ENCODE measurements at regions not wholly inside any gene's neighbourhood (a gene's known extent, or its start where the extent isn't known, plus 50 kb on each side); places are given as distances from the start of the nearest gene placed in this dataset.

DNA sequence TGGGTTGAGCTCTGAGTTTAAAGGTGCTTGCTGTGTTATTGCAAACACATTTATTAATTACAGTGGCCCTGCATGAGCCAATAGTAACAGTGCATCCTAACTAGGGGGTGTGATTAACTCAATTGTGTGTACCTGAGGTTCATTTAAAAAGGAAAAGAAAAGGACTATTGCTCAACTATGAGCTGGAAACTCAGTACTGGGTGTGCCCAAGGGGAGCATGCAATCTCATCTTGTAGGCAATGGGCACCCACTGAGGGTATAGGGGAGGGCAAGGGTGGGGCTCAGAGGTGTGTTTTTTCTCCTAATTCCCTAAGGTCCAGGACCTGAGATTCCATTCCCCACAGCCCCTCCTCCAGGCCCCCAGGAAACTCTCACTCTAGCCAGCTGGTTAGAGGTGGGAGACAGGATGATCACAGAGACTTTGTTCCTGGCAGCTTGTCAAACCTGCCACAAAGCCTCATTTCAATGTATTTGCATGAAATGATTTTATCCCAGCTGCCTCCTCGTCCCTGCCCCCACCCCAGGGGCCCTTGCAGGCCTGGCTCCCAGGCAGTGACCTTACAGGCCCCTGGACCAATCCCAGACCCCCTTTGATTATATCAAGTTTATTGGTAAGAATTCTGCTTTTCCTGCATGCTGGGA is 220.7 kb downstream of the TBC1D2B start:
- no peak overlapping the region for H3K27ac ChIP-seq
- H3K4me1 ChIP-seq: peaks cover 33% of the 10 kb centered on the region
- no peak overlapping the region for H3K9ac ChIP-seq
- no peaks in the 10 kb centered on the region for H3K9me3 ChIP-seq
- no peaks in the 10 kb centered on the region for H4K20me1 ChIP-seq
- H3K4me2 ChIP-seq: no peak overlapping the region
- no peak overlapping the region for H3K4me3 ChIP-seq
- no peaks in the 10 kb centered on the region for H3K27me3 ChIP-seq
- TF ChIP-seq Cebpa-rat (IDR thresholded peaks at IDR 0.05): no peak
- H3K36me3 ChIP-seq: no peaks in the 10 kb centered on the region

DNA sequence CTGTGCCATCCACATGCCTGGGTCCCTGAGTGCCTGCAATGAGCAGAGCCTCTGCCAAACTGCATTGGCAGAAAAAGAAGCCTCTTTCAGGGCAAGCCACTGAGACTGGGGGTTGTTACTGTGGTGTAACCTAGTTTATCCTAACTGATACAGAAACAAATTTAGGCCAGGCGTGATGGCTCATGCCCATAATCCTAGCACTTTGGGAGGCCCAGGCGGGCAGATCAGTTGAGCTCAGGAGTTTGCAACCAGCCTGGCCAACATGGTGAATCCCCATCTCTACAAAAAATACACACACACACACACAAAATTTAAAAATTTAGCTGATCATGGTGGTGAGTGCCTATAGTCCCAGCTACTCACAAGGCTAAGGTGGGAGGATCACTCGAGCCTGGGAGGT is 221.6 kb downstream of the TBC1D2B start:
- Histone ChIP-seq H3K27ac (no peak overlapping the region), H3K4me2 (no peak overlapping the region), H3K9ac (no peak overlapping the region), H3K4me1 (peaks cover 40% of the 10 kb centered on the region), H4K20me1 (no peaks in the 10 kb centered on the region), H3K4me3 (no peak overlapping the region), H3K36me3 (no peaks in the 10 kb centered on the region), H3K27me3 (no peaks in the 10 kb centered on the region), H3K9me3 (no peaks in the 10 kb centered on the region)
- TF ChIP-seq Cebpa-rat (IDR thresholded peaks at IDR 0.05): no peak

DNA sequence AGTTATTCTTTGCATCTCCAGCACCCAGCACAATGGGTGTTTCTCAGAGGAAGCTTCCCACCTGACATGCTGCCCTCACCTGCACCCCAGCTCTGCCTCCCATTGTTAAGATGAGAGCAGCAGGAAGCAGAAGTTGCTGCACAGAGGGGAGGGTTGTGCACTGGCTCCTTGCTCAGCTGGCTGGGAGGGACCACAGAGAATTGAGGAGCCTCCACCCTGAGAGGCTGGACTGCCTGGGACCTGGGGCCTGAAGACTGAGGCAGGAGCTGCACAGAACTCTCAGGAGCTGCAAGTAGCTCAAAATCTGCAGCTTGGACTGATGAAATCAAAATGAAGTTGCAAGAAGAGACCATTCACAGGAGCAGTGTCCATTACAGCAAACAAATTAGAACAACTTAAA is 222.3 kb upstream of the LINGO1 start:
- Histone ChIP-seq H3K4me1 (peaks cover 34% of the 10 kb centered on the region), H4K20me1 (no peaks in the 10 kb centered on the region), H3K9me3 (peaks cover 9% of the 10 kb centered on the region), H3K4me2 (no peak overlapping the region), H3K36me3 (no peaks in the 10 kb centered on the region), H3K4me3 (no peak overlapping the region), H3K27me3 (no peaks in the 10 kb centered on the region), H3K27ac (no peak overlapping the region), H3K9ac (no peak overlapping the region)
- TF ChIP-seq Cebpa-rat (IDR thresholded peaks at IDR 0.05): no peak

DNA sequence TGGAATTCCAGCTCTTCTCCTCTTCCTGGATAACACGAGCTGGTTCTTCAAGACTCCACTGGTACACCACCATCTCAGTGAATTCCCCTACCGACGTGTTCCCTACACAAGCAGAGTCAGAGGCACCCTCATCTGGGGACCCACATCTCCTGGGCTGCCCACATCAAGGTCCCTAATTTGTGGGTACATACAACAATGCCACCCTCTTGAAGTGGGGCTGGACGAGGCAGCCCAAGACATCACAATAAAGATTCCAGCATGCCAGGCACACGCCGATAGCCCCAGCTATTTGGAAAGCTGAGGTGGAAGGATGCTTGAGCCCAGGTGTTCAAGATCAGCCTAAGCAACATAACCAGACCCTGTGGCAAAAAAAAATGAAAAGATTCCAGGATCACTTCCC is 221.2 kb upstream of the LINGO1 start:
- no peaks in the 10 kb centered on the region for H4K20me1 ChIP-seq

DNA sequence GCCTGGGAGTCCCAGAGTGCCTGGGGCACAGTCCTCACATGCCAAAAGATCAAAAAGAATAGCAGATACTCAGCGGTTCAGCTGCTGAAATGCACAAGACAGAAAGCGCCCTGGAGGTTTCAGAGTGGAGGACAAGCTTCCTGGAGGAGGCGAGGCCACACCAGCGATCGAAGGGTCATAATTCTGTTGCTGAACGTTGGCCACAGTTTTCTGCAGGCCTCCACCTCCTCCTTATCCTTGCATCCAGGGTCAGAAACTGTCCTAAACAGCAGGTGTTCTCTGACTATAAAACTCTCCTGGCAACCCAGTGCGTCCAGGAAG is 220.3 kb upstream of the LINGO1 start:
- no peak overlapping the region for H3K4me3 ChIP-seq
- H3K27ac ChIP-seq: no peak overlapping the region
- no peaks in the 10 kb centered on the region for H3K36me3 ChIP-seq
- peaks cover 17% of the 10 kb centered on the region for H3K9me3 ChIP-seq
- H3K4me1 ChIP-seq: peaks cover 25% of the 10 kb centered on the region
- no peak overlapping the region for H3K9ac ChIP-seq
- TF ChIP-seq Cebpa-rat (IDR thresholded peaks at IDR 0.05): no peak
- H3K4me2 ChIP-seq: no peak overlapping the region
- H4K20me1 ChIP-seq: no peaks in the 10 kb centered on the region
- H3K27me3 ChIP-seq: no peaks in the 10 kb centered on the region

More for the DNA sequence above, 221.2 kb upstream of the LINGO1 start:
- no peaks in the 10 kb centered on the region for H3K36me3 ChIP-seq
- H3K9ac ChIP-seq: no peak overlapping the region
- H3K9me3 ChIP-seq: peaks cover 17% of the 10 kb centered on the region
- H3K27me3 ChIP-seq: no peaks in the 10 kb centered on the region
- H3K4me1 ChIP-seq: peaks cover 25% of the 10 kb centered on the region
- no peak overlapping the region for H3K4me3 ChIP-seq
- no peak overlapping the region for H3K27ac ChIP-seq
- no peak overlapping the region for H3K4me2 ChIP-seq
- no peak for TF ChIP-seq Cebpa-rat (IDR thresholded peaks at IDR 0.05)

DNA sequence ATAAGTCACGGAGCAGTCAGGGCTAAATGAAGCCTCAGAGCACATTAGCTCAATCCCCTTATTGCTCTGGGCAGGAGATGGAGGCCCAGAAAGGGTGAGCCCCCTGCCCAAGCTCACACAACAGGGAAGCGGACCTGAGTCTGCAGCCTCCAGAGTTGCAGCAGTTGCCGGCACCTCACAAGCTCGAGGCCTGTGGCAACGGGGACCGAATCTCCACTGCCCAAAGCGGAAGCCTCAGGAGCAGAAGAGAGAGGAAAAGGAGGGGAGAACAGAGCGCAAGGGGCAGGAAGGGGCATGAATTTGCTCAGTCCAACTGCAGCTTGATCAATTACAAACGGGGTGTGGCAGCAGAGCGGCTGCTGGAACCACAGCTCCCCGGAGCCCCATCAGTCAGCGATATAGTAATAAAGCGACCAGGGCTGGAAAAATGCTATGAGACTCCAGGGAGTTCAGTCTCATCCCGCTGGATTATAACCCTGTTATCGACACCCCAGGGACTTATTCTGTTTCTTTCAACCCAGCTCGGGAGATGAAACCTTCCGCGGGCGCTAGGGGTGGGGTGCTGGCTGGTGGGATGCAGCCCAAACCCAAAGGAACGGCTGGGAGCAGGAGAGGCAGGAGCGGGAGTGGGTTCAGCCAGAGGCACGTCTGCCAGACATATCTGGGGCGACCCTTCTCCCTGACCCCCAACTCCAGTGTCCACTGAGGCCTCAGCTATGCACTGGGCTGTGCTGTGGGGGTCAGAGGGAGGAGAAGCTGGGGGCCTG is 219.7 kb upstream of the LINGO1 start:
- H3K9ac ChIP-seq: no peak overlapping the region
- H3K36me3 ChIP-seq: no peaks in the 10 kb centered on the region
- H3K9me3 ChIP-seq: peaks cover 17% of the 10 kb centered on the region
- no peak overlapping the region for H3K27ac ChIP-seq
- H3K27me3 ChIP-seq: no peaks in the 10 kb centered on the region
- H4K20me1 ChIP-seq: no peaks in the 10 kb centered on the region
- H3K4me1 ChIP-seq: peaks cover 25% of the 10 kb centered on the region
- no peak overlapping the region for H3K4me3 ChIP-seq
- peak overlapping the region; percentile 39 for H3K4me2 ChIP-seq
- no peak for TF ChIP-seq Cebpa-rat (IDR thresholded peaks at IDR 0.05)

DNA sequence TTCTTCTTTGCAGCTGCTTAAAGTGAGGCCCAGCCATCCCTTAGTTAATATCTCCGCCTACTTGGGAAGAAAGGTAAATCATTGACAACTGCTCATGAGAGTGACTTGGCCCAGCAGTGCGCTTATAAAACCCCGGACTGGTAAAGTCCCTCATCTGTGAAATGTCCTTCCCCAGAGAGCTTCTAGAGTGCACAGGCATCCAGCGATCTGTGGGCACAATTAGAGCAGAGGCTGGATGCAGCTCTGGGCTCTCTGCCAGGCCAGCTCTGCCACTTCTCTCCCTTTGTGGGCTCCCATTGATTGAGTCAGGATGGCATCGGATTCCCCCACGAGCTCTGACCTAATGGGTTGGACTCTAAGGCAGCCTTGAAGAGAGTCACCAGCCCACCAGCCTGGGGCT is 219.0 kb upstream of the LINGO1 start:
- peak overlapping the region; percentile 39 for H3K4me2 ChIP-seq
- TF ChIP-seq Cebpa-rat (IDR thresholded peaks at IDR 0.05): no peak
- H3K27ac ChIP-seq: no peak overlapping the region
- H3K27me3 ChIP-seq: no peaks in the 10 kb centered on the region
- no peaks in the 10 kb centered on the region for H3K36me3 ChIP-seq
- H3K9me3 ChIP-seq: peaks cover 17% of the 10 kb centered on the region
- H3K4me1 ChIP-seq: peaks cover 25% of the 10 kb centered on the region
- no peak overlapping the region for H3K4me3 ChIP-seq
- H4K20me1 ChIP-seq: no peaks in the 10 kb centered on the region
- no peak overlapping the region for H3K9ac ChIP-seq

DNA sequence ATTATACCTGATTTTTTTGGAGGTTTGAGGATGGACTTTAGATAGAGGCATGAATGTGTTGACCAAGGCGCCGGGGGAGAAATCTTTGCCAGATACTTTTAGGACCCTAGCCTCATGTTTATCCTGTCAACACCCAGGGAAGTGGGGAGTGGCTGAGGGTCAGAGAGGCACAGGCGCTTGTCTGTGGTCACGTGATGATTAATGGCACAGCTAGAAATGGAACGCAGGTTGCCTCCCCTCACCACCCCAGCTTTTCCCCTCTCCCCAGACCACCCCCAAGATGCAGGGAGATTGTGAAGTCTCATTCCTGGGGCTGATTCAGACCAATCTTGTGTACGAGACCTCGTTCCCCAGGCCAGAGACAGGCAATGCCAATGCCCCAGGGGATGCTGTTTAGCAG is 218.4 kb upstream of the LINGO1 start:
- H4K20me1 ChIP-seq: no peaks in the 10 kb centered on the region
- TF ChIP-seq Cebpa-rat (IDR thresholded peaks at IDR 0.05): no peak
- no peaks in the 10 kb centered on the region for H3K36me3 ChIP-seq
- peaks cover 25% of the 10 kb centered on the region for H3K4me1 ChIP-seq
- peaks cover 18% of the 10 kb centered on the region for H3K9me3 ChIP-seq
- H3K27ac ChIP-seq: no peak overlapping the region
- H3K4me2 ChIP-seq: peak overlapping the region; percentile 39
- no peak overlapping the region for H3K4me3 ChIP-seq
- H3K9ac ChIP-seq: no peak overlapping the region
- no peaks in the 10 kb centered on the region for H3K27me3 ChIP-seq

DNA sequence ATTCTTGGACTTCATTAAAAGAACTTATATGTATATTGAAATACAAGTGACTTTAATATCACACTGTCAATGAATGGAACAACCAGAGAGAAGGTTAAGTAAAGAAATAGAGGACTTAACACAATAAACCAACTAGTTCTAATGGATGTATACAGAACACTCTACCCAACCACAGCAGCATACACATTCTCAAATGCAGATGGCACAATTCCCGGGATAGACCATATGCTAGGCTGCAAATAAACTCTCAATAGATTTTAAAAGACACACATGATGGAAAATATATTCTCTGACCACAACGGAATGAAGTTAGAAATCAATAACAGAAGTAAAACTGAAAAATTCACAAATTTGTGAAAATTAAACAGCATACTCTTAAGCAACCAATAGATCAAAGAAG is 214.3 kb upstream of the LINGO1 start:
- Histone ChIP-seq H3K36me3 (no peaks in the 10 kb centered on the region), H4K20me1 (no peaks in the 10 kb centered on the region), H3K9ac (no peak overlapping the region), H3K4me1 (peaks cover 9% of the 10 kb centered on the region), H3K4me3 (no peak overlapping the region), H3K9me3 (peaks cover 42% of the 10 kb centered on the region), H3K27ac (no peak overlapping the region), H3K27me3 (no peaks in the 10 kb centered on the region), H3K4me2 (no peak overlapping the region)
- TF ChIP-seq Cebpa-rat (IDR thresholded peaks at IDR 0.05): no peak

DNA sequence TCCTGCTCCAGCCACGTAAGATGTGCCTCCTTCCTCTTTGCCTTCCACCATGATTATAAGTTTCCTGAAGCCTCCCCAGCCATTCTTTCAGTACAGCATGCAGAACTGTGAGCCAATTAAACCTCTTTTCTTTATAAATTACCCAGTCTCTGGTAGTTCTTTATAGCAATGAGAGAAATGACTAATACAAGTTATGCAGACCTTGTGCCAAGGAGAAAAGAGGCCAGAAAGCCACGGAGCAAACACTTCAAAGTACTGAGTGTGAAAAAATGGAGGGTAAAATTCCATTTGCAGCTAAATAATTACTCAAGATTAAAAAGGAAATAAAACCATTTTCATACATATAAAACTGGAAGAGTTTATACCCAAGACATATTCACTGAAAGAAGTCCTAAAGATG is 213.6 kb upstream of the LINGO1 start:
- no peak overlapping the region for H3K27ac ChIP-seq
- H3K4me3 ChIP-seq: no peak overlapping the region
- H3K36me3 ChIP-seq: no peaks in the 10 kb centered on the region
- no peak overlapping the region for H3K4me2 ChIP-seq
- no peaks in the 10 kb centered on the region for H4K20me1 ChIP-seq
- TF ChIP-seq Cebpa-rat (IDR thresholded peaks at IDR 0.05): no peak
- no peaks in the 10 kb centered on the region for H3K27me3 ChIP-seq
- peaks cover 3% of the 10 kb centered on the region for H3K4me1 ChIP-seq
- H3K9ac ChIP-seq: no peak overlapping the region
- peaks cover 42% of the 10 kb centered on the region for H3K9me3 ChIP-seq
